Tibial nerve (tissue), 4 donors: ENCODE measurements at regions not wholly inside any gene's neighbourhood (a gene's known extent, or its start where the extent isn't known, plus 50 kb on each side); places are given as distances from the start of the nearest gene placed in this dataset.

Experiments
- DNase-seq, 2 donors: peaks; one replicate each; pipeline ENCODE4 v3.0.0-alpha.2; 2019; ENCODE audit warnings: low spot score in 2 of 2
- H3K27ac ChIP-seq, 4 donors: fragments of 200-600 bp; sonication (generic) in 3 of 4; one replicate each; pipeline ENCODE4 v1.5.1; 2017 to 2019; ENCODE audit warnings: mild to moderate bottlenecking in 1 of 4
- H3K27me3 ChIP-seq, 2 donors: fragments of 200-600 bp; sonication (generic) in 1 of 2; one replicate each; pipeline versions ENCODE4 v1.5.1 to v1.6.0; 2017 to 2019
- H3K36me3 ChIP-seq, 3 donors: fragments of 200-600 bp; sonication (generic); one replicate each; pipeline ENCODE4 v1.5.1; 2018 to 2019
- H3K4me1 ChIP-seq, 4 donors: fragments of 200-600 bp; sonication (generic) in 3 of 4; one replicate each; pipeline ENCODE4 v1.5.1; 2017 to 2019
- H3K4me3 ChIP-seq, 4 donors: fragments of 200-600 bp; sonication (generic) in 3 of 4; one replicate each; pipeline ENCODE4 v1.5.1; 2017 to 2019; ENCODE audit warnings: mild to moderate bottlenecking in 1 of 4, moderate library complexity in 1 of 4
- H3K9me3 ChIP-seq, 4 donors: fragments of 200-600 bp; sonication (generic) in 3 of 4; one replicate each; pipeline ENCODE4 v1.5.1; 2017 to 2019
- CTCF ChIP-seq, 5 experiments: fragments of 200-600 bp in 3 of 5; fragments of 450-650 bp in 2 of 5; sonication (generic) in 3 of 5; IDR thresholded peaks; one replicate each; pipeline ENCODE4 v1.5.1; 2016 to 2019; ENCODE audit warnings: antibody characterized with exemption in 5 of 5, mild to moderate bottlenecking in 3 of 5, moderate library complexity in 2 of 5
- EP300 ChIP-seq, 2 donors: sonication (generic); formaldehyde crosslinking; IDR thresholded peaks; one replicate each; pipeline ENCODE4 v1.6.1; 2017; ENCODE audit warnings: antibody characterized with exemption in 2 of 2, mild to moderate bottlenecking in 1 of 2
- POLR2A ChIP-seq, 2 donors: fragments of 450-650 bp; IDR thresholded peaks; one replicate each; pipeline ENCODE4 v1.6.1; 2017; ENCODE audit warnings: antibody characterized with exemption in 2 of 2, mild to moderate bottlenecking in 2 of 2, moderate library complexity in 2 of 2
- WGBS, 2 donors: methylation state at CpG; one replicate each; pipeline ENCODE4 v1.1.5; 2018; 5-methylcytosine and 5-hydroxymethylcytosine counted together

GRCh38 chr3:150098621-150099020, 127.9 kb upstream of the PFN2 start:
- Histone ChIP-seq H3K36me3 (no peaks in the 10 kb centered on the region), H3K27me3 (no peaks in the 10 kb centered on the region), H3K4me3 (no peak overlapping the region), H3K9me3 (peaks cover 0 to 21% (median 3%) of the 10 kb centered on the region in 4 donors), H3K27ac (no peak overlapping the region), H3K4me1 (no peaks in the 10 kb centered on the region)
- WGBS, 2 donors = 88 to 91% methylated on average over 3 of the region's 3 CpGs
- no peak for TF ChIP-seq CTCF (IDR thresholded peaks at IDR 0.05)
- TF ChIP-seq EP300 (IDR thresholded peaks at IDR 0.05) = no peak
- TF ChIP-seq POLR2A (IDR thresholded peaks at IDR 0.05) = no peak
- DNase-seq = no peak

GRCh38 chr3:150097588-150097890, 126.8 kb upstream of the PFN2 start:
- WGBS, 2 donors = 73 to 87% methylated on average over 4 of the region's 4 CpGs
- no peak for TF ChIP-seq CTCF (IDR thresholded peaks at IDR 0.05)
- no peak for TF ChIP-seq EP300 (IDR thresholded peaks at IDR 0.05)
- TF ChIP-seq POLR2A (IDR thresholded peaks at IDR 0.05) = no peak
- H3K27ac ChIP-seq = no peak overlapping the region
- no peak overlapping the region for H3K4me3 ChIP-seq
- no peaks in the 10 kb centered on the region for H3K36me3 ChIP-seq
- H3K4me1 ChIP-seq = no peaks in the 10 kb centered on the region
- peaks cover 0 to 21% (median 3%) of the 10 kb centered on the region in 4 donors for H3K9me3 ChIP-seq
- no peaks in the 10 kb centered on the region for H3K27me3 ChIP-seq
- no peak for DNase-seq

GRCh38 chr3:150096700-150097587, 126.2 kb upstream of the PFN2 start:
- no peak for DNase-seq
- Histone ChIP-seq H3K4me3 (no peak overlapping the region), H3K27ac (no peak overlapping the region), H3K4me1 (no peaks in the 10 kb centered on the region), H3K36me3 (no peaks in the 10 kb centered on the region), H3K9me3 (peaks cover 0 to 21% (median 3%) of the 10 kb centered on the region in 4 donors), H3K27me3 (no peaks in the 10 kb centered on the region)
- TF ChIP-seq EP300 (IDR thresholded peaks at IDR 0.05) (no peak), POLR2A (IDR thresholded peaks at IDR 0.05) (no peak), CTCF (IDR thresholded peaks at IDR 0.05) (no peak)
- 26 to 37% methylated on average over 3 of the region's 3 CpGs for WGBS, 2 donors

GRCh38 chr3:150094150-150094933, 123.6 kb upstream of the PFN2 start:
- Histone ChIP-seq H3K36me3 (no peaks in the 10 kb centered on the region), H3K4me3 (no peak overlapping the region), H3K9me3 (no peaks in the 10 kb centered on the region), H3K4me1 (no peaks in the 10 kb centered on the region), H3K27me3 (no peaks in the 10 kb centered on the region), H3K27ac (no peak overlapping the region)
- DNase-seq = no peak
- no peak for TF ChIP-seq CTCF (IDR thresholded peaks at IDR 0.05)
- no peak for TF ChIP-seq POLR2A (IDR thresholded peaks at IDR 0.05)
- TF ChIP-seq EP300 (IDR thresholded peaks at IDR 0.05) = no peak
- 86 to 90% methylated on average over 7 of the region's 7 CpGs for WGBS, 2 donors

GRCh38 chr3:150091626-150092025, 120.9 kb upstream of the PFN2 start:
- Histone ChIP-seq H3K27ac (no peak overlapping the region), H3K36me3 (no peaks in the 10 kb centered on the region), H3K4me1 (no peaks in the 10 kb centered on the region), H3K4me3 (no peak overlapping the region), H3K27me3 (no peaks in the 10 kb centered on the region), H3K9me3 (no peaks in the 10 kb centered on the region)
- no peak for DNase-seq
- WGBS, 2 donors = 74 to 76% methylated on average over 4 of the region's 4 CpGs
- no peak for TF ChIP-seq CTCF (IDR thresholded peaks at IDR 0.05)
- no peak for TF ChIP-seq EP300 (IDR thresholded peaks at IDR 0.05)
- no peak for TF ChIP-seq POLR2A (IDR thresholded peaks at IDR 0.05)
